CD4-positive, alpha-beta T cell treated with Interleukin-15 for 1 hour (primary cell): ENCODE measurements at regions not wholly inside any gene's neighbourhood (a gene's known extent, or its start where the extent isn't known, plus 50 kb on each side); places are given as distances from the start of the nearest gene placed in this dataset.

Experiments
- DNase-seq: peaks from one replicate; pipeline ENCODE4 v3.0.0-alpha.2; 2020

- DNase-seq = no peak
Observed at GRCh38 chr22:49292909-49293308, 534.8 kb downstream of the BRD1 start.

GRCh38 chr22:49291781-49292180, 535.9 kb downstream of the BRD1 start:
- DNase-seq = no peak

- no peak for DNase-seq
Observed at GRCh38 chr22:49291169-49291568, 536.5 kb downstream of the BRD1 start.

GRCh38 chr22:49290711-49291110, 537.0 kb downstream of the BRD1 start:
- DNase-seq = no peak

- DNase-seq = no peak
Observed at GRCh38 chr22:49289822-49290679, 537.6 kb downstream of the BRD1 start.

GRCh38 chr22:49286181-49286760, 541.4 kb downstream of the BRD1 start:
- DNase-seq = no peak

GRCh38 chr22:49284931-49285330, 542.7 kb downstream of the BRD1 start:
- DNase-seq = no peak

- no peak for DNase-seq
Observed at GRCh38 chr22:49284056-49284784, 543.5 kb downstream of the BRD1 start.

- no peak for DNase-seq
Observed at GRCh38 chr22:49282596-49282995, 545.1 kb downstream of the BRD1 start.

GRCh38 chr22:49281467-49282340, 546.0 kb downstream of the BRD1 start:
- no peak for DNase-seq

- DNase-seq = no peak
Observed at GRCh38 chr22:49278340-49278739, 549.3 kb downstream of the BRD1 start.

GRCh38 chr22:49276567-49276966, 551.1 kb downstream of the BRD1 start:
- no peak for DNase-seq

- DNase-seq = no peak
Observed at GRCh38 chr22:49274754-49275380, 552.8 kb downstream of the BRD1 start.

- no peak for DNase-seq
Observed at GRCh38 chr22:49272546-49273125, 555.0 kb downstream of the BRD1 start.

- DNase-seq = no peak
Observed at GRCh38 chr22:49271831-49272230, 555.8 kb downstream of the BRD1 start.

GRCh38 chr22:49271369-49271727, 556.3 kb downstream of the BRD1 start:
- DNase-seq = no peak

GRCh38 chr22:49270595-49271368, 556.9 kb downstream of the BRD1 start:
- no peak for DNase-seq

- no peak for DNase-seq
Observed at GRCh38 chr22:49269928-49270327, 557.7 kb downstream of the BRD1 start.

GRCh38 chr22:49269371-49269770, 558.3 kb downstream of the BRD1 start:
- DNase-seq = no peak

- DNase-seq = no peak
Observed at GRCh38 chr22:49268924-49269323, 558.7 kb downstream of the BRD1 start.

- no peak for DNase-seq
Observed at GRCh38 chr22:49267996-49268395, 559.7 kb downstream of the BRD1 start.
